Stimulated activated naive B cell treated with anti-CD40 and anti-IgM and Interleukin-4, amounts not matched to agents 10 μg/mL and 1 μg/mL and 100 μg/mL, for 72 hours (primary cell): ENCODE measurements at regions not wholly inside any gene's neighbourhood (a gene's known extent, or its start where the extent isn't known, plus 50 kb on each side); places are given as distances from the start of the nearest gene placed in this dataset.
"Not testable (repeated sequence)": the region's sequence is repeated elsewhere in the genome, so short reads cannot be mapped to it uniquely, and the experiment has no call there.

Experiments used
- ATAC-seq, 2 donors: fragments of 150-1000 bp; cut with Tn5 transposase; replicated peaks; 2 replicates each; pipeline ENCODE4 v1.10.0; 2021; ENCODE audit warnings: moderate library complexity in 1 of 2
- DNase-seq: peaks from one replicate; pipeline ENCODE4 v3.0.0; 2021
- H3K27ac Mint-ChIP-seq: one replicate; pipeline ENCODE4 v1.8.0; 2022; ENCODE audit warnings: mild to moderate bottlenecking, mixed read lengths
- H3K27me3 Mint-ChIP-seq, 2 donors: one replicate each; pipeline ENCODE4 v1.8.0; 2022; ENCODE audit warnings: mixed read lengths in 2 of 2
- H3K36me3 Mint-ChIP-seq, 2 donors: one replicate each; pipeline ENCODE4 v1.8.0; 2022; ENCODE audit warnings: mixed read lengths in 2 of 2, mild to moderate bottlenecking in 1 of 2
- H3K4me1 Mint-ChIP-seq, 2 donors: one replicate each; pipeline ENCODE4 v1.8.0; 2022; ENCODE audit warnings: mixed read lengths in 2 of 2, mild to moderate bottlenecking in 1 of 2
- H3K4me3 Mint-ChIP-seq, 2 donors: one replicate each; pipeline ENCODE4 v1.8.0; 2022; ENCODE audit warnings: mild to moderate bottlenecking in 2 of 2, mixed read lengths in 2 of 2, moderate library complexity in 1 of 2
- H3K9me3 Mint-ChIP-seq, 2 donors: one replicate each; pipeline ENCODE4 v1.8.0; 2022; ENCODE audit warnings: mixed read lengths in 2 of 2, mild to moderate bottlenecking in 1 of 2

DNA sequence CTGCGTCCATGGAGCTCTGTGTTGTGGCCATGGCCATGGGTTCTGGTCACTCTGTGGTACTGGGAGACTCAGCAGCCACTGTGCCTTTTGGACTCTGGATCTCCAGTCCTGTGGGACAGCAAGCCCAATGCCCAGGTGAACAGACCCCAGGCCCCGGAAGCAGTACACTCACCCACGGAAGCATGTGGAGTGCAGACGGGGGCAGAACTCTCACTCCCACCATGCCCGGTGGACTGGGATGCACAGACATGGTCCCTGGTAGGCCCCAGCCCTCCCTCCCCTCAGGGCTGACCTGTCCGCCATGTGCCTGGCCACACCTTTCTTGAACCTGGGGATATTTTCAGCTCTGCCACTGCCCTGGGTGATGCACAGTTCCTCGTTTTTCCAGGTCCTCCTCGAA lies 163.3 kb downstream of the URI1 start:
- no peak overlapping the region for H3K4me3 Mint-ChIP-seq
- DNase-seq (no peak), ATAC-seq (no peak)
- H3K36me3 Mint-ChIP-seq, result no peaks in the 10 kb centered on the region
- peaks cover 5 to 6% of the 10 kb centered on the region in 2 donors for H3K27me3 Mint-ChIP-seq
- no peak overlapping the region for H3K27ac Mint-ChIP-seq
- no peaks in the 10 kb centered on the region for H3K4me1 Mint-ChIP-seq
- peaks cover 3 to 6% of the 10 kb centered on the region in 2 donors for H3K9me3 Mint-ChIP-seq

DNA sequence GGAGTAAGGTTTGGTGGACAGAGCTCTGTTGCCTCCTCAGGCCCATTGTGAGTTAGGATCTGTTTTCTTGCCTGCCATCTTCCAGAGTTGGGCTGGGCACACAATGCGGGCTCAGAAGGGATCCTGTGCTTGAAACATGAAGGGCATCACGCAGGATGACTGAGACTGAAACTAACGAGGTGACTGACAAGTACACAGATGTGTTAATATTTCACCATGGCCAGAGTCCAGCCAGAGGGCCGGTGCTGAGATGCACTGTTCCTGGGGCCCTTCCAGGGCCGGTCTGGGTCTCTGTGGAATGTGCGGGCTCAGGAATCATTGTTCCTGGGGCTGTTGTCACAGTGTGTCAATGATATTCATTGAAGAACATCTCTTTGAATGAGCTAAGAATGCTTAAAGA lies 163.7 kb downstream of the URI1 start:
- H3K36me3 Mint-ChIP-seq, result no peaks in the 10 kb centered on the region
- no peak for ATAC-seq
- H3K27me3 Mint-ChIP-seq, result peaks cover 5 to 6% of the 10 kb centered on the region in 2 donors
- no peaks in the 10 kb centered on the region for H3K4me1 Mint-ChIP-seq
- no peak overlapping the region for H3K27ac Mint-ChIP-seq
- peaks cover 3 to 6% of the 10 kb centered on the region in 2 donors for H3K9me3 Mint-ChIP-seq
- H3K4me3 Mint-ChIP-seq, result no peak overlapping the region
- no peak for DNase-seq

DNA sequence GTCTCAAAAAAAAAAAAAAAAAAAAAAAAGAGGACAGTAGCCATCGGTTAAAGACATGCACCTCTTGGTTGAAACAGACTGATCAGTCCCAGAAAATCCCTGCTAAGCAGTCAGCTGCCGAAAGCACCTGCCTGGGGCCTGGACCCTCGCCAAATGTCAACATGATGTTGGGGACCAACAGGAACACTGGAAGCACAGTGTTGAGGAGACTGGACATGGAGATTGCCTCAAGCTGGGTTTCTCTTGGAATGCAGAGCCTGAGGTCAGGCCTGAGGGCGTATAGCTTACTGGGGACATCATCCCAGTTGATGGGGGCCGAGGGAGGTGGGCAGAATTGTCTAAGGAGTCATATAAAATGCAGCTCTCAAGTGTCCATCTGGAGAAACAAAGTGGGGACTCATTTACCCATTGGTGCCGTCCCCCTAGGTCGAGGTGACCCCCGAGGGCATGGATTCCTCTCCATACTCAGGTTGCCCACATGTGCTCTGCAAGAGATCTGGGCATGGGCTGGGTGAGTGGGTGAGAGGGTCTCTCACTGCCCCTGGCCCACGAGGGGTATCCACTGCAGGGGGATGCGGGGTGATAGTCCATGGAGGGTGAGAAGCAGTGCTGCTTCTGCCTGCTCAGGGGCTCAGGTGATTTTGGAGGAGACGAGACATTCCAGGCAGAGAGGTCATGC lies 164.5 kb downstream of the URI1 start:
- H3K27ac Mint-ChIP-seq, result no peak overlapping the region
- peaks cover 2 to 3% of the 10 kb centered on the region in 2 donors for H3K9me3 Mint-ChIP-seq
- H3K27me3 Mint-ChIP-seq, result peaks cover 5 to 6% of the 10 kb centered on the region in 2 donors
- ATAC-seq, result no peak
- H3K4me3 Mint-ChIP-seq, result no peak overlapping the region
- no peaks in the 10 kb centered on the region for H3K4me1 Mint-ChIP-seq
- no peak for DNase-seq
- no peaks in the 10 kb centered on the region for H3K36me3 Mint-ChIP-seq

DNA sequence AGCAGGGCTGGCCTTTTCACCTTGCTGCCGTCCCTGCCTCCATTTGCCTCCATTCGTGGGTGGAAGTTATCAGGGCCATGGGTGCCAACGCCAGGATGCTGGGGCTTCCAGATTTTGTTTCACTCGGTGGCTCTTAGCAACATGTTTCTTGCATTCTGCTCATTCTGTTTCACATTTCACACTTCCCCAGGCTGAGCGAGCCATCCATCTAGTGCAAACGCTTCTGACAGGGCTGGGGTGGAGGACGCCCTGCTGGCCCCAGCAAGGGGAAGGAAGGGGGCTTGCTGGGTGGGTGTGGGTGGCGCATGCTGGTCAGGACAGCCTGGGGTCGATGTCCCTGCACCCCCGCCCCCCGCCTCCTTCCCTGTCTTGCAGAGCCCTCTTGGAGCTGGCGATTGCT lies 165.2 kb downstream of the URI1 start:
- Mint-ChIP-seq H3K4me3 (no peak overlapping the region), H3K9me3 (no peaks in the 10 kb centered on the region), H3K27ac (no peak overlapping the region), H3K27me3 (peaks cover 5 to 6% of the 10 kb centered on the region in 2 donors), H3K36me3 (no peaks in the 10 kb centered on the region), H3K4me1 (no peaks in the 10 kb centered on the region)
- ATAC-seq, result no peak
- no peak for DNase-seq

DNA sequence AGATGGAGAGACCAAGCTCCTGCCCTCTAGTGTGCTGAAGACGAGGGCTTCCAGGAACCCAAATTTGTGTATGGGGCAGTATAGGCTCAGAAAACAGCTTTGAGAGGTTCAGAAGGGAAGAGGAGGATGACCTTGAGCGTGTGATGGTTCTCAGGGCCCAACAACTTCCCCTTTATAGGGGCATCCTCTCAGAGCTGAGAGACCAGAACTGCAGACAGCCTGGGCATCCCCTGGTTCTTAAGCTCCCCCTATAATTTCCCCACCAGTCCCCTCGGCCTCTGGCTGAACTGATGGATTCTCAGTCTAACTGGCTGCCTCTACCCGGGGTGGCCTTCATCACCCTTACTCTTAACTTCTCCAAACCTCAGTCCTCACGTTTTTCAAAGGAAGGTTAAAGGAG lies 167.5 kb downstream of the URI1 start:
- Mint-ChIP-seq H3K36me3 (no peaks in the 10 kb centered on the region), H3K4me3 (no peak overlapping the region), H3K9me3 (no peaks in the 10 kb centered on the region), H3K4me1 (no peaks in the 10 kb centered on the region), H3K27me3 (peaks cover 2 to 5% of the 10 kb centered on the region in 2 donors), H3K27ac (no peak overlapping the region)
- no peak for DNase-seq
- ATAC-seq, result peak in 1 of 2 donors; percentile 50

DNA sequence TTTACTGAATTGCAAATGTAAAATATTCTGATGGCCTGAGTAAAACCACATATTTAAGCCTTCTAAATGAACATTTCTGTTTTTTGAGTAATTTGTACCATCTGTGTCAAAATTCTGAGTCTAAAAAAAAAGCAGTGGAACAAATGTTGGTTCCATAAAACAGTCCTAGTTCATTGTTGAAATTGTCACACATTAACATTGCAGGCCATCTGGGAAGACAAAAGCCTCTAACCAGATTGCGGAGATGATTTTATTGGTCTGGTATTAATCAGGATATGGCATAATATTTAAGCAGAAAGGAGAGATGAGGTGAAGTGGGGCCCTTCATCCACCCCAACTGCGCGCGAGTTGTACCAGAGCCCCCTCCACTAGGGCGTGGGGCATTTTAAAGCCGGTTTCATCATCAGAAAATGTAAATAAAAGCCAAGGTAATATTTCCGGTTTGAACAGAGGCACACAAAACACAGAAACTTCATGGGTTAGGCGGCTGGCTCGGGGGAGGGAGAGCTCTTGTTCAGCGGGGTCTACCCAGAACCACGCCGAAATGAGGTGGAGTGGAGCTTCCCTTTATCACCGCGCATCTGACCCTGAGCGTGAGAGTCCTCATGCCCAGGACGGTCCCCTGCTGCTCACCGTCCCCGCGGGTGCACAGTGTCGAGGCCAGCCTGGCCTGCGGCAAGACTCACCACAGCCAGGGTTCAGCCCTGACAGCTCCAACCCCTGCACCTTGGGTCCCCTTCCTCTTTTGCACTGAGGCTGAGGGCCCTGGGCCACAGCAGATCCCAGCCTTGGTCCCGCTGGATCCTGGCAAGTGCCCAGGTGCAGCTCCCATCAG lies 169.2 kb downstream of the URI1 start:
- H3K4me3 Mint-ChIP-seq, result no peak overlapping the region
- no peak overlapping the region for H3K27ac Mint-ChIP-seq
- DNase-seq, result no peak
- no peaks in the 10 kb centered on the region for H3K4me1 Mint-ChIP-seq
- no peaks in the 10 kb centered on the region for H3K36me3 Mint-ChIP-seq
- no peaks in the 10 kb centered on the region for H3K9me3 Mint-ChIP-seq
- H3K27me3 Mint-ChIP-seq, result peaks cover 0 to 5% of the 10 kb centered on the region in 2 donors
- no peak for ATAC-seq

DNA sequence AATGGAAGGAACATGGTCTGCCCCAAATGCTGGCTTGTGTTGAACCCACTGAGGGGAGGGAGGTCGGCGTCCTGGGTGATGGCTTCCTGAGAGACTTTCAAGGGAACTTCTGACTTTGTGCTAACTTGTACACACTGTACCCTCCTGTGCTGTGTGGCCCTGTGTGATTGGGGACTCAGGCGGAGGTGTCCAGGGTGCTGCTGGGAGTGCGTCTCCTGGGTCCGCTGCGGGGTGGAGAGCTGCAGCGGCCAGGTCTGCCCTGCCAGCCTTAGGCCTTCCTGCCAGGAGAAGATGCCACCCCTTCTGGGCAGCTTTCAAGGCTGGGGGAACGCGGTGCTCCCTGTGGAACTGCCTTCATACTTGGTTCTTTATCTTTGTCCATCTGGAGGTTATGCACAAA lies 170.1 kb downstream of the URI1 start:
- Mint-ChIP-seq H3K4me3 (no peak overlapping the region), H3K27me3 (peaks cover 0 to 5% of the 10 kb centered on the region in 2 donors), H3K36me3 (no peaks in the 10 kb centered on the region), H3K27ac (no peak overlapping the region), H3K9me3 (no peaks in the 10 kb centered on the region), H3K4me1 (no peaks in the 10 kb centered on the region)
- ATAC-seq, result no peak
- no peak for DNase-seq

DNA sequence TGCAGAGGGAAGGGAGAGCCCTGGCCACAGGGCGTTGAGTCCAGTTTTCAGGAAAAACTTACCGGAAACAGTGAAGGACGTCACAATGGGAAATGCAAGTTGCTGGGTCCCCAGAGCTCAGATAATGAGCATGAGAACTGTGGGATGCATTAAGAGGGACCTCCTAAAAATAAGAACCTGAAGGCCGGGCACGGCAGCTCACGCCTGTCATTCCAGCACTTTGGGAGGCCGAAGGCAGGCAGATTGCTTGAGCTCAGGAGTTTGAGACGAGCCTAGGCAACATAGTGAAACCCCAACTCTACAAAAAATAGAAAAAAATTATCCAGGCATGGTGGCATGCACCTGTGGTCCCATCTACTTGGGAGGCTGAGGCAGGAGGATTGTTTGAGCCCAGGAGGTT lies 170.6 kb downstream of the URI1 start:
- ATAC-seq (no peak), DNase-seq (no peak)
- H3K27ac Mint-ChIP-seq, result no peak overlapping the region
- no peak overlapping the region for H3K4me3 Mint-ChIP-seq
- H3K36me3 Mint-ChIP-seq, result no peaks in the 10 kb centered on the region
- peaks cover 0 to 5% of the 10 kb centered on the region in 2 donors for H3K27me3 Mint-ChIP-seq
- H3K9me3 Mint-ChIP-seq, result no peaks in the 10 kb centered on the region
- H3K4me1 Mint-ChIP-seq, result no peaks in the 10 kb centered on the region

DNA sequence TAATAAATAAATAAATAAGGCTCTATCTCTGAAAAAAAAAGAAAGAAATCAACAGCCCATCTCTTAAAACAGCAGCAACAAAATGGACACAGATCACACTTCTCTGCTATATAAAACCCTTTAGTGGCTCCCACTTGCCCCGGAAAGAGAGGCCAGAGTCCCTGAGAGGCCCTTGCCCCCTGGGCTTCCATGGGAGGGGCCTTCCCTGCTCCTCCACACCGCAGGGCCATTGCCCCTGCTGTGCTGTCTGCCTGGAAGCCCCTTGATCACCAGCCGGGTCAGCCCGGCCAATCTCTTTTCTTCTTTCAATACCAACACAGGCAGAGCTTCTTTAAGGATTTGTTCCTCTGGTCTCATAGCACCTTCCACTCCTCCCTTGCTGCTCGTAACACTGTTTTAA lies 171.1 kb downstream of the URI1 start:
- Mint-ChIP-seq H3K4me1 (no peaks in the 10 kb centered on the region), H3K36me3 (no peaks in the 10 kb centered on the region), H3K4me3 (no peak overlapping the region), H3K27me3 (peaks cover 0 to 5% of the 10 kb centered on the region in 2 donors), H3K27ac (no peak overlapping the region), H3K9me3 (no peaks in the 10 kb centered on the region)
- ATAC-seq (no peak), DNase-seq (no peak)

DNA sequence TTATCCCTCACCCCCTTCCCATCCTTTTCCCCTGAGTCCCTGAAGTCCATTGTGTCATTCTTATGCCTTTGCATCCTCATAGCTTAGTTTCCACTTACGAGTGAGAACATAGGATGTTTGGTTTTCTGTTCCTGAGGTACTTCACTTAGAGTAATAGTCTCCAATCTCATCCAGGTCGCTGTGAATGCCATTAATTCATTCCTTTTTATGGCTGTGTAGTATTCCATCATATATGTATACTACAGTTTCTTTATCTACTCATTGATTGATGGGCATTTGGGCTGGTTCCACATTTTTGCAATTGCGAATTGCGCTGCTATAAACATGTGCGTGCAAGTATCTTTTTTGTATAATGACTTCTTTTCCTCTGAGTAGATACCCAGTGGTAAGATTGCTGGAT lies 172.1 kb downstream of the URI1 start:
- not testable (repeated sequence) for H3K27me3 Mint-ChIP-seq, H3K36me3 Mint-ChIP-seq, H3K4me1 Mint-ChIP-seq, ATAC-seq, H3K27ac Mint-ChIP-seq, H3K4me3 Mint-ChIP-seq, H3K9me3 Mint-ChIP-seq, DNase-seq

DNA sequence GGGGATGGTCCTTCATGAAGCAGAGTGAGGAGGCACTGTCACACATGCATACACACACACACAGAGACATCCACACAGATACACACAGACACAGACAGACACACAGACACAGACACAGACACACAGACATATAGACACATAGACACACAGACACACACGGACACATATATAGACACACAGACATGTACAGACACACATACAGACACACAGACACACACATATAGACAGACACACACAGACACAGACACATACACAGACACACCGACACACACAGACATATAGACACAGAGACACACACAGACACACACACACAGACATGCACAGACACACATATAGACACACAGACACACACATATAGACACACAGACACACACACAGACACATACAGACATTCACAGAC lies 173.9 kb downstream of the URI1 start:
- Mint-ChIP-seq H3K27me3 (peaks cover 4 to 5% of the 10 kb centered on the region in 2 donors), H3K4me3 (no peak overlapping the region), H3K4me1 (no peaks in the 10 kb centered on the region), H3K36me3 (no peaks in the 10 kb centered on the region), H3K27ac (no peak overlapping the region), H3K9me3 (peaks cover 1 to 4% of the 10 kb centered on the region in 2 donors)
- ATAC-seq (no peak), DNase-seq (no peak)

DNA sequence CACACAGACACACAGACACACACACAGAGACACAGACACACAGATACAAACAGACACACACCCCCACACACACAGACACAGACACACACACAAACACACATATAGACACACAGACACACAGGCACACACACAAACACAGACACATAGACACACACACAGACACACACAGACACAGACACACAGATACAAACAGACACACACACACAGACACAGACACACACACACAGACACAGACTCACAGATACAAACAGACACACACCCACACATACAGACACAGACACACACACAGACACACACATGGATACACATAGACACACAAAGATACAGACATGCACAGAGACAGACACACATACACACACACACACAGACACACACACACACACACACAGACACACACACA lies 174.5 kb downstream of the URI1 start:
- H3K4me3 Mint-ChIP-seq, result no peak overlapping the region
- H3K9me3 Mint-ChIP-seq, result peaks cover 5% of the 10 kb centered on the region in 2 donors
- no peaks in the 10 kb centered on the region for H3K4me1 Mint-ChIP-seq
- ATAC-seq, result no peak
- H3K27me3 Mint-ChIP-seq, result peaks cover 8 to 9% of the 10 kb centered on the region in 2 donors
- no peak for DNase-seq
- no peak overlapping the region for H3K27ac Mint-ChIP-seq
- H3K36me3 Mint-ChIP-seq, result no peaks in the 10 kb centered on the region

DNA sequence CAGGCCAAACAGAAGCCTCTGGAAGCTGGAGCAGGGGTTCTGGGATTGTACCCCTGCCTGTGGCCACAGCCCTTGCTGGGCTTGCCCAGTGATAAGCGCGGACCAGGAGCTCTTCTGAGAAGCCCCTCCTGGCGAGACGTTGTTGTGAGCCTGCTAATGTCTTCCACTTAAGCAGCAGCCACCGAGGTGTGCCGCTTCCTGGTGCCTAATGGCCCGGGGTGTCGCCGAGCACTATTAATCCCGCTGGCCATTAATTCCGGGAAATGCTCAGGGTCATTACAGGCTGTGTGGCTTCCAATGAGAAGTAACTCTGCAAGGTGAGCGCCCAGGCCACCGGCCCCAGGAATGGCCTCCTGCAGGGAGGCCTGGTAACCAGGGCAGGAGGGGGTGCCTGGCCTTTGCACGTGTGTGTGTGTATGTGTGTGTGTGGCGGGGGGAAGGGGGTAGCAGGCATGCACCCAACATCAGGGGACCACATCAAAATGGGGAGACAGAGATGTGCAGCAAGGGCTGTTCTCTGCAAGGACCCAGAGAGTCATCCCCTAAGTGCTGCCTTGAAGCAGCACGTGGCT lies 175.0 kb downstream of the URI1 start:
- no peak for DNase-seq
- Mint-ChIP-seq H3K27me3 (peaks cover 8 to 9% of the 10 kb centered on the region in 2 donors), H3K9me3 (peaks cover 5% of the 10 kb centered on the region in 2 donors), H3K4me3 (no peak overlapping the region), H3K27ac (no peak overlapping the region), H3K4me1 (no peaks in the 10 kb centered on the region), H3K36me3 (no peaks in the 10 kb centered on the region)
- ATAC-seq, result no peak

DNA sequence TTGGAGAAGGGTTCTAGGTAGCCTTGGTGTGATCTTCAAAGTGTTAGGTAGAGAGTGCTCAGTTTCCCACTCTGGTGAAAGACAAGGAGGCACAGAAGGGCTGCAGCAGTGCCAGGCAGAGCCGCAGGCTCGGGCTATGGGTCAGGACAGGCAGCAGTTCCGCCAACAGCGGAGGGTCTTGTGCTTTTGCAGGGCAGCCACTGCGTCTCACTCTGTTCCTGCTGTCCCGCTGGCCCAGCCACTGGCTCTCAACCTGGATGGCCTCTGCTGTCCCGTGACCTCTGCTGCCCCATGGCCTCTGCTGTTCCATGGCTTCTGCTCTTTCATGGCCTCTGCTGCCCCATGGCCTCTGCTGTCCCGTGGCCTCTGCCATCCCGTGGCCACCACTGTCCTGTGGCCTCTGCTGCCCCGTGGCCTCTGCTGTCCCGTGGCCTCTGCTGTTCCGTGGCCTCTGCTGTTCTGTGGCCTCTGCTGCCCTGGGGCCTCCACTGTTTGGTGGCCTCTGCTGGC lies 175.7 kb downstream of the URI1 start:
- peaks cover 5% of the 10 kb centered on the region in 2 donors for H3K9me3 Mint-ChIP-seq
- no peak overlapping the region for H3K27ac Mint-ChIP-seq
- no peak for DNase-seq
- peaks cover 8 to 9% of the 10 kb centered on the region in 2 donors for H3K27me3 Mint-ChIP-seq
- no peaks in the 10 kb centered on the region for H3K4me1 Mint-ChIP-seq
- ATAC-seq, result no peak
- H3K36me3 Mint-ChIP-seq, result no peaks in the 10 kb centered on the region
- no peak overlapping the region for H3K4me3 Mint-ChIP-seq

DNA sequence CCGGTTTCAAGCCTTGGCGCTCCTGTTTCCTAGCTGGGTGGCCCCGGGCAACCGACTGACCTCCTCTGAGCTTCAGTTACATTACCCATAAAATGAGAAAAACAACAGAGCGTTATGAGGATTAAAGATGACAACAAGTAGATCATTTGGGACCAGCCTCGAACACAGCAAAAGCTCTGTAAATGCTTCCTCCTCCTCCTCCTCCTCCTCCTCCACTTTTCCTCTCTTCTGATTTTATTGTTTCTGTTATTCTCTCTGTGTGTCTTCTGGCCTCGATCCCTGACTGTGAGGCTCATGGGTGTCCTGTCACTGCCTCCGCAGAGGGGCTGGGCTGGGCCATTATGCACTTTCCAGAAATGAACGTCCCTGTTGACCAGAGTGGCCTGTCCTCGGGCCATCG lies 176.2 kb downstream of the URI1 start:
- H3K27ac Mint-ChIP-seq, result no peak overlapping the region

More for the DNA sequence above, 176.2 kb downstream of the URI1 start:
- no peaks in the 10 kb centered on the region for H3K36me3 Mint-ChIP-seq
- DNase-seq (no peak), ATAC-seq (no peak)
- no peak overlapping the region for H3K4me3 Mint-ChIP-seq
- no peaks in the 10 kb centered on the region for H3K4me1 Mint-ChIP-seq
- peaks cover 8 to 9% of the 10 kb centered on the region in 2 donors for H3K27me3 Mint-ChIP-seq
- H3K9me3 Mint-ChIP-seq, result peaks cover 5% of the 10 kb centered on the region in 2 donors
